Epidermal melanocyte (primary cell): ENCODE measurements at regions not wholly inside any gene's neighbourhood (a gene's known extent, or its start where the extent isn't known, plus 50 kb on each side); places are given as distances from the start of the nearest gene placed in this dataset.
"Not testable (repeated sequence)": the region's sequence is repeated elsewhere in the genome, so short reads cannot be mapped to it uniquely, and the experiment has no call there.

Experiments
- DNase-seq: peaks from one replicate; pipeline ENCODE4 v3.0.0; 2011; ENCODE audit warnings: low spot score; ENCODE audit not compliant: insufficient read length

GRCh38 chr16:66247516-66248481 is 118.7 kb upstream of the CDH5 start:
- no peak for DNase-seq

DNA sequence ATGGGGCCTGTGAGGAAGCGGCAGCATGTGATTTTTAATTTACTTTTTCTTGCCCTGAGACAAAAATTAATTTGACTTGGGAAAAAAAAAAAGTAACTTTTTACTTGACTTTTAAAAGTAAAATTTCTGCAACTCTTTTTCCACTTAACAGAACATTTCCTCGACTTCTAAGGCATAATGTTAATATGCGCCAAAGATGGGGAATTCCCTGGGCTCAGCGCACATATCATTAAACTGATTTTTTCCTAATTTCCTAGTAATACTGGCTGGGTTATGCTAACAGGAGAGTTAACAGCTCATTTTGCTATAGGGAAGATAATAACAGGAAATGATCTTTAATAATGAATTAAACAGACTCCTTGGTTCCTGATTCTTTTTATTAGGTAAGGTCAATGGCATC is 120.6 kb upstream of the CDH5 start:
- DNase-seq, result no peak

DNA sequence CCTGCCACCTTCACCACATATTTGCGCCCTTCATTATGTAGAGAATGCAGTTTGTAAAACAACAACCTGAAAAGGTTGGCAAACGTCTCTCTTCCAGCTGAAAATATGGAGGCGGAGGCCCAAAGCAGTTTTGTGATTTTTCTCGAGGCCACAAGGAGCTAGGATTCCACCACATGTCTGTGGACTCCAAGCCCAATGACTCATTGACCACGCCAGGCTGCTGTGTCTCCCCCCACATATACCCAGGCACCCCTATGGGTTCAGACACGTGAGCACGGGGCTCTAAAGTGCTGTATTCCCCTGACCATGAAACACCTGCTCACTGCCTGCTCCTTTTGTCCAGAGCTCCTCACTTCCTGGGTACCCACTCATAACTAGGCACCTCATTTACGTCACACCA is 121.4 kb upstream of the CDH5 start:
- DNase-seq, result no peak

DNA sequence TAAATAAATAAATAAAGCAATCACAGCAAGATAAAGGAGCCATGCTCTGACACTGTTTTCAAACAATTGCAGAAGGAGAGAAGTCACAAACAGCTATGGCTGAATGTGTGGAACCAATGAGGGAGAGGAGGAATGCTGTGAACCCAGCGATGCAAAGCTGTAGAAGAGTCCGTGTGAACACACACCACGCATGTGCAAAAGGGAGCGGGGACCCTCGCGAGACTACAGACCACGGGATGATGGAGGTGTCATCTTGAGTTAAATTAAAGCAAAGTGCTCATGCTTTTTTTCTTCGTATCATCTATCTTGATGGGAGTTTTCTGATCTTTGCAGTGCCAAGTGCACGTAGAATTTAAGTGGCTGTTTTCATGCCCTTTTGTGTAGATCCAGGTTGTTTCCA is 123.8 kb upstream of the CDH5 start:
- DNase-seq, result no peak

DNA sequence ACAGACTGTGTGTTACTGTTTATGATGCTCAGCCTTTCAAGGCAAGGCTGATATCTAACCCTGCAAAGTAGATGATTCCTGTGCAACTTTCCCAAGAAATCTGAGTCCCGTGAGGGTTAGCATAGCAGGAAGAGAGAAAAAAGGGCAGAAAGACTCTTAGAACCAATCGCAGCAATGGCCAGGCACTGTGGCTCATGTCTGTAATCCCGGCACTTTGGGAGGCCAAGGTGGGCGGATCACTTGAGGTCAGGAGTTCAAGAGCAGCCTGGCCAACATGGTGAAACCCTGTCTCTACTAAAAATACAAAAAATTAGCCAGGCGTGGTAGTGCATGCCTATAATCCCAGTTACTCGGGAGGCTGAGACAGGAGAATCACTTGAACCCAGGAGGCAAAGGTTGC is 124.3 kb upstream of the CDH5 start:
- DNase-seq, result not testable (repeated sequence)

DNA sequence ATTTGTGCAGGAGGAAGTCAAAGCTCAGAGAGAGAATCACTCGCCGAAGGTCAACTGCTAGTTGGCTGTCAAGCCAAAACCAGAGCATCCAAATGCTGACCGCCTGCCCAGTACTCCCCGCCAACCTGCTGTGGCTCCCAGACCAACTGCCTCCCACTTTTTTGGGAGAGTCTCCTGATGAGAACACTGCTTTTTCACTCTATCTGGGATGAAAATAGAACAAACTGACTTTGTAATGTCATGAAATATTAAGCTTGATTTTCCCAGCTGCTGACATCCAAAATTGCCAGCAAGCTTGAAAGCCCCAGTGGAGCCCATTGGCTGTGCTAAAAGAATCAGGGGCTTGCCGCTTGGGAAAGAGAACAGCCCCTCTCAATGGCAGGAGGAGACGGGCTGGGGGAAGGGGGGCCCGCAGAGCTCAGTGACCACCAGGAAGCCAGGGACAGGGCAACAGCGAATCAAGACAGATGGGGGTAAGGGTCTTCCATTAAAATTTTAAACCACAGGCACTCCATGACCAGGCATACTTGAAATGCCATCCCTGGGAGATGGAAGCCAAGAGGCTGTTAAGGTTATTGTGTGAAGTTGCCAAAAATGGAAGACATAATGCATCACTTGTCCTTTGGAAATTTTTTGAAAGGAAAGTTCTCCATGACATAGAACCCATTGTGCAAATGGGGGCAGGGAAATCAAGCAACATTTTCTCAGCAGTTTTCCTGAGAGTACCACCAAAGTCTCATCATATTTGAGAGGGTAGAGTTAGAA is 125.7 kb upstream of the CDH5 start:
- no peak for DNase-seq

- DNase-seq, result no peak
These were observed 126.4 kb upstream of the CDH5 start for GRCh38 chr16:66240088-66240487.

DNA sequence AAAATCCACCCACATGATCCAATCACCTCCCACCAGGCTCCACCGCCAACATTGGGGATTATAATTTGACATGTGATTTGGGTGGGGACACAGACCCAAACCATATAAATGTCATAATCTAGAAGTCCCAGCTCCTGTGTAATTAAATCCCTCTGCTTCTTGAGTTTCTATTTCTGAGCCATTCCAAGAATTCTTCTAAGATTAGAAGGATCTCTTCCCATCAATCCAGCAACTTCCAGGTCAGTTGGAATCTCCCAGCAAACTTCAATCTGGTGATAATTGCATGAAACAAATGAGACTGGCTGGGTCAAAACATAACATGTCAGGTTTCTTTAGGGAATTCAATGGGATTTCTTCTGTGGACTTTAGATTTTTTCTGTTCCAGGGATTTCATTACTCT is 127.8 kb upstream of the CDH5 start:
- DNase-seq, result no peak

GRCh38 chr16:66236301-66236700 is 130.2 kb upstream of the CDH5 start:
- DNase-seq, result no peak

GRCh38 chr16:66231452-66232160 is 134.9 kb upstream of the CDH5 start:
- DNase-seq, result no peak

GRCh38 chr16:66229651-66230050 is 136.8 kb upstream of the CDH5 start:
- no peak for DNase-seq

- DNase-seq, result no peak
These were observed 137.7 kb upstream of the CDH5 start for GRCh38 chr16:66228792-66229191.

- no peak for DNase-seq
These were observed 138.5 kb upstream of the CDH5 start for GRCh38 chr16:66227766-66228530.

GRCh38 chr16:66226762-66227161 is 139.7 kb upstream of the CDH5 start:
- DNase-seq, result no peak

DNA sequence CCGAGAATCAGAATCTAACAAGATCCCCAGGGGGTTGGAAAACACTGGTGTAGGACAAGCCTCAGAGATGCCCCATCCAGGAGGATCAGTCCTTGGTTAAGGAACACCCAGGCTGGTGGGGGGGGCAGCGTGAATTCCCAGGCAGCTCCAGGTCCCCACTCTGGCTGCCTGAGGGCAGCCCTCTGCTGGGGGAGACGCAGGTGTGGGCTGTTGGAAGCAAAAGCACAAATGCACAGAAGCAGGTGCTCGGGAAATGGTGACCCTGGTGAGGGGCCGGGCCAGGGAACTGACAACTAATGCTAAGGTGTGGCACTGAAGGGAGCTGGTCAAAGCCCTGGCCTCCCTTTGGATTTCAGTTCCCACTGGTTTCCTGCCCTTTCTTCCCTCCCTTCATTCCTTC is 140.8 kb upstream of the CDH5 start:
- no peak for DNase-seq

GRCh38 chr16:66224626-66225025 is 141.9 kb upstream of the CDH5 start:
- DNase-seq, result no peak

DNA sequence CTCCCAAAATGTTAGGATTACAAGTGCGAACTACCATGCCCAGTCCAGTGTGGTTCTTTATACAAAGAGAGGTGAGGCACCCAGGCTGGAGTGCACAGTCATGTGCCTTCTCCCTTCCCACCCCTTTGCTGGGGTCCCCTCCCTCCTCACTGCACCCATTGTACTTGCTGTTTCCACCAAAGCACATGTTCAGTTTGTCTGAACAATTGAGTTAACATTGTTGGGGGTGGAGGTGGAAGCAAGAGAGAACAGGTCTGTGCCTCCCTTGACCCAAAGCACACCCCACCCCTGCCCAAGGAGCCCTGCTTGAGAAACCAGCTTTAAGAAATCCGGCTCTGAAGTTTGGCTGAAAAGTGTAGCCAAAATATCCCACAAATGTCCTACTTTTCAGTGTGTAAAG is 142.3 kb upstream of the CDH5 start:
- no peak for DNase-seq

- no peak for DNase-seq
These were observed 143.2 kb upstream of the CDH5 start for GRCh38 chr16:66223176-66223780.

DNA sequence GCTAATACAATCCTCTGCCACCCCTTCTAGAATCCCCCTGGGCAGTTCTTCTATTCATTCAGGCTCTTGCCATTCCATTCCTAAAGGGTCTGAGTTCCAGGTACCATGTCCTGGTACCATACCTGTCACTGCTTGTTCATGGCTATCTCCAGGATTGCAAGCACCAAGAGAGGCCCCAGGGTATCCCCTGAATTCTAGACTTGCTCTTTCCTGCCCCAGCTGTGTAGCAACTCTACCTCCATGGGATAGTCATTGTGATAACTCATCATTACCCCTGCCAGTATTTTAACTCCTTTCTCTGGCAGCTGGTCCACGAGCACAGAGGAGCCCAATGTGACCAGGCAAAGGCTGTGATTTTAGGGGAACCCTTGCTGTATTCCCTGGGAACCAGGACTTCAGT is 143.7 kb upstream of the CDH5 start:
- no peak for DNase-seq

GRCh38 chr16:66220702-66221101 is 145.8 kb upstream of the CDH5 start:
- DNase-seq, result no peak

- no peak for DNase-seq
These were observed 147.0 kb upstream of the CDH5 start for GRCh38 chr16:66219491-66219890.
